NCI-H2227 treated with DMSO at 0.1 percent for 48 hours (cell line): ENCODE measurements at regions not wholly inside any gene's neighbourhood (a gene's known extent, or its start where the extent isn't known, plus 50 kb on each side); places are given as distances from the start of the nearest gene placed in this dataset.
A peak's percentile ranks its signal among the peaks of the same experiment; 100 is the strongest.

Experiments used
- DNase-seq: peaks from one replicate; lab custom pipeline; 2025; lab: John Stamatoyannopoulos, UW

DNA sequence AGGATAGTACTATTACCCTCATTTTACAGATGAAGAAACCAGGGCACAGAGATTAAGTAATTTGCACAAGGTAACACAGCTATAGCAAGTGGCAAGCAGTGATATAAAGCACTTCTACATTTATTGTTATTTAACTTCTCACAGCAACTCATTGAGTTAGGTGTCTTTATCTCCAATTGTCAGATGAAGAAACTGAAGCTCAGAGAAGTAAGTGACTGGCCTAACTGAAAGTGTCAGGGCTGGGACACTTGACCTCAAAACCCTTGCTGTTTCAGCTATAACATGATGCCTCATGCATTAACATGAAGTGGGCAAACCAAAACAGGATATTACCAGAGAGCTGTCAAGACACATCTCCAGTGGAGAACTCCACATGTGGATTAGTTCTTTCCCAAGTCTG is 65.8 kb upstream of the LEKR1 start:
- no peak for DNase-seq

DNA sequence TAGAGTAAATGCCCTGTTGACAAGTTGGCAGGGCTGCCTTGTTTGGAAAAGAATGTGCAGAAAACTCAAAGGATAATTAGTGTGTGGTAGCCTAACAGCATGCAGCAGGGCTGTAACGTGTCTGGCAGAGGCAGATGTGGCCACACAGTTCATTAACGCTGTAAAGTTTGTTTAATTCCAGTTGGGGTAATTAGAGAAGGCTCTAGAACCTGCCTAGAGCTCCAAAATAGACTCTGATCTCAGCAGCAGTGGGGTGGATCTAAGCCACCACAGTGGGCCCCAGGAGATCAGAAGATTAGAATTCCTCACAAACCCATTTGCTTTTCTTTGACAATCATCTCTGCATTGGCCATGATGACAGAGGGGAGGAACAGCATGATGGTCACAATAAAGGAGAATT is 65.1 kb upstream of the LEKR1 start:
- no peak for DNase-seq

DNA sequence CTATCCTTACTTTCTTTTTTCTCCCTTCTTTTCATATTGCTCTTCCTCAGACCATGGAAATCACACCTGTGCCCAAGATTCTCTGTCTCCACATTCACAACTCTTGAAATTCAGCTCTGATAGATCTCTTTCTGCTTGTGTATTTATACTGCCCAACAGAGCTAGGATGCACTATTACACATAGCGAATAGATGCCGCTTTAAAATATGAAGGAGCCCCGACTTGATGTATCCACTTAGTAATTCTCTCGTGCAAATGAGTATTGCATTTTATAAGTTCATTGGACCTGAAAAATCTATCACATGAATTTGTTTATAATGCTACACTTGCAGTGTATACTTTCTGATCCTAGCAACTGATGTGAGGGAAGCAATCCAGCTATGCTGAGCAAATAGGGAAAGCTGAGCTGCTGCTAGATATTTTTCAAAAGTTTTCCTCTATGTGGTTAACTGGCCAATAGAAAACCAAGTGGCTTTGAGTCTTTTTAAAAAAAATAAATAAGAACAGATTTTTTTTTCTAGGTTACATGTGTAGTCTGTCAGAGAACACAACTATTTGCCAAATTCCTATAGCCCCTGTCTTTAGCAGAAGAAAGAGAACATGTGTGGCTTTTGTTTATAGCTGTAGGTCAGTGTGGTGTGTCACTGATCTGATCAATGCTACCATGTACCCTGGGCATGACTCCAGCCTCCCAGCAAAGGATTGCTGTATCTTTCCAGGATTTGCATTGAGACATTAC is 64.3 kb upstream of the LEKR1 start:
- no peak for DNase-seq

DNA sequence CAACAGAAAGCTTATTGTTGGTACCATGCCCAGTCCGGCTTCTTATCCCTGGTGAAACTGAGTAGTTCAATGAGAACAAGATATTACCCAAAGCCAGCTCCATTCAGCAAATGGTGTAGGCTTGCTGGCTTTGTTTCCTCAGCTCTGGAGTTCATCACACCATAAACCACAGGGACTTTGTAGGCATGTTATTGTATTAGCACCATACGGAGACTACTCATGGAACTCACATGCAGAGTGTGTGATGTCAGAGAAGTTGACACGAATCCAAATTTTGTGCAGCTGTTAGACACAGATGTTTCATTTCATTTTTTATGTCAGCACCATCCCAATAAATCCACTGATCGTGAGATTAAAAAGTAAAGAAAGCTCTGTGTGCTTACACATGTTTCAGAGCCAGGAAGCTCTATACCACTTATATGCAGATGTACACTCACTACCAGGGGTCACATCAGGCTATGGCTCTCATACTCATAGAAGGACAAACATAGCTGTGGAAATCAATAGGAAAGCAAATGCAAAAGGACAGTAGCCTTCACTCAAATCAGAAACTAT is 63.4 kb upstream of the LEKR1 start:
- no peak for DNase-seq

DNA sequence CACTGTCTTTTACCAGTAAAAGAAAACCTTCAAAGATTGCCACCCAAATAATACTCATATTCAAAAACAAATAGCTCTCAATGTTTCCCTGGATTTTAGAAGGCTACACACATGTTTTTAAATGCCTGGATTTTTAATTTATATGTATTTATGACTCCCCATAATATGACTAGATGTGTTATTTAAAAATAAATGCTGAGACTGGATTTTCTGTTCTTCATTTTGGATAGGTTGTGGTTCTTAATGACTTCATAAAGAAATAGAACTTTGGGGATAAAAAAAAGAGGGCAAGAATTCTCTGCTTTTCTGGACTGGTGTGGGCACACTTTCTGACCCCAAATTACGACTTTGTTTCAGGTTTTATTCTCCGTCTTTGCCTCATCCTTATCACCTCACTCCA is 62.8 kb upstream of the LEKR1 start:
- no peak for DNase-seq

DNA sequence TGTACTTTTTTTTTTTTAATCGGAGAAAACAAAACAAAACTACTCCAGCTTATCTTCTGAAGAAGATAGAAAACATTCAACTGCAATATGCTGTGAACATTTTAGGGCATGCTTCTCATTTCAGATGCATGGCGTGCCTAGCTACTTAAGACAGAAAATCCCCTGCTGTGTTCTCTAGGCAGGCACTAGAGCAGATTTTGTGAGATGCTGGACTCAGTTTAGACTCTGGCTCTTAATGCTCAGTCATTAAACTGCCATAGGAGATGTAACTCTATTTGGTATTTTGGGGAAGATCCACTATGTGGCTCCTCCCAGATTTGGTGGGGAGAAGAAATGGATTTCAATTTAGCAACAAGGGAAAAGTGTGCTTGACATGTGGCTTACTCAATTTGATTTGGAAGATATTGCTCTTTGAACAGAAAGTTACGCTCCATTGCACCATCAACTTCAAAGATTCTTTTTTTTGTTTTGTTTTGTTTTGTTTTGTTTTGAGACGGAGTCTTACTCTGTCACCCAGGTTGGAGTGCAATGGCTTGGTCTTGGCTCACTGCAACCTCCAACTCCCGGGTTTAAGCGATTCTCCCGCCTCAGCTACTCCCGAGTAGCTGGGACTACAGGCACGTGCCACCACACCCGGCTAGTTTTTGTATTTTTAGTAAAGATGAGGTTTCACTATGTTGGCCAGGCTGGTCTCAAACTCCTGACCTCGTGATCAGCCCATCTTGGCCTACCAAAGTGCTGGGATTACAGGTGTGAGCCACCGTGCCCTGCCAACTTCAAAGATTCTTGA is 62.0 kb upstream of the LEKR1 start:
- DNase-seq = no peak

DNA sequence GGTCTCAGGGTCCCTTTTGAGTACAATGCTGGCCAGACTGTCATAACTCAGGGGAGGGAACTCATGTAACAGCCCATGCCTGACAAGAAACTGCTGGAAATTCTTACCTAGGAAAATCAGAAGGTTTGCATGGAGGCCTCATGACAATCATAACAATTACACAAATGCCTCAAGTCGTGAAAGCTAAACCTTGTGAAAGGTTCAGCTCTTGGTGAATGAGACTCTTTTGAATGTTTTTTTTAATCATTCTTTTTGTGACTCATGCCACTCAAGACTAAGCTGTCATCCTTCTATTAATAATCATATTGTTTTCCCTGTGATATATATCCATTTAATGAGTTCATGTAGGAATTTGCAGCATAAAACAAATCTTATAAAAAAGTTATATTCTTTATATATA is 61.4 kb upstream of the LEKR1 start:
- no peak for DNase-seq

DNA sequence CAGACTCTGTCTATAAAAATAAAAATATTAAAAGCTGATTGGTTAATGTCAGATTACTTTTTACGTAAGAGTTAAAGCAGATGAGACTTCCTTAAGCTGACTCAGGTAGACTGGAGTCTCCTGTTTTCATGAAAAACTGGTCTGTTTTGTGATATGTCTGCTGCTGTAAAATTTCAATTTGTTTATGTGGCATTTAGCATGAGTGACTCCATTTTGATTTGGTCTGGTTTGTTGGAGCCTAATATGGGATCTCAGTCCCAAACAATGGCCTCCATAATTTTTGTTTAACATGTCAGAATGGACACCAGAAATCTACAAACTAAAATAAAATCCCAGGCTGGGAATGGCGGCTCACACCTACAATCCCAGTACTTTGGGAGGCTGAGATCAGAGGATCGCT is 57.8 kb upstream of the LEKR1 start:
- DNase-seq = no peak

DNA sequence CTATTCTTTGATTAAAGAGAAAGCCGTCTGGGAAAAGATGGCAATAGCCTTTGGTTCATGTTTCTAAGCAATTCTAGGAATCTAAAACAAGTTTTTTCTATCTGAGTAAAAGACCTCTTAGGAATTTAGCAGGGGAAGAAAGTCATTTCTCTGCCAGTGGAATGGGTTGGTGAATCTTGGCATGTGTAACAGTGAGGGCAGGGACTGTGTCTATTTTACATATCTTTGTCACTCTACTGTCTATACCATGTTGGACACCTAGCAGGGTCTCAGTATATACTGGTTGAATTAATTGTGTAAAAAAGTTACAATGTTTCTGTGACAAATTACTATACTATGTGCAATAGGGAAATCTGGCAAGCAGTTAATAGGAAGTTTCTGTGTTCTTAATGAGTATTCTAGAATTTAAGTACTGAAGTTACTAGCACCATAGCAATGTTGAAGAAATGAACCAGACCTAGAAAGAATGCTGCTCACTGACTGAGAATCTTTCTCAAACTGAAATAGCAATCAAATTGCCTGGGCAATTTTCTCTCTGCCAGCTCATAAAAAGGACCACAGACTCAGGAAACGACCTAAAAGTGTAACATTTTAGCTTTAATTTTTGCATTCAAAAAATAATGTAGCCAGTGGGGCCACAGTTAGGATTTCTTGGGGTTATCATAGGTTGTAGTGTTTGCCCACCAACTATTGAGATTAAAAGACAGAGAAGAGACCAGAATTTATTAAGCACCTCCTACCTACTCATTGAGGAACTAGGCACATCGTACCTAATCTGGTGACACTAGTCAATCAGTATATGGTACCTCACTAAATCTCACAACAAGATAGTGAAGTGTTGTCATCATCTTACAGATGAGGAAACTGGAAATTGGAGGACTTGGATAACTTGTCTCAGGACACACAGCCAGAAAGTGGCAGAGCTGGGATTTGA is 56.2 kb upstream of the LEKR1 start:
- no peak for DNase-seq

DNA sequence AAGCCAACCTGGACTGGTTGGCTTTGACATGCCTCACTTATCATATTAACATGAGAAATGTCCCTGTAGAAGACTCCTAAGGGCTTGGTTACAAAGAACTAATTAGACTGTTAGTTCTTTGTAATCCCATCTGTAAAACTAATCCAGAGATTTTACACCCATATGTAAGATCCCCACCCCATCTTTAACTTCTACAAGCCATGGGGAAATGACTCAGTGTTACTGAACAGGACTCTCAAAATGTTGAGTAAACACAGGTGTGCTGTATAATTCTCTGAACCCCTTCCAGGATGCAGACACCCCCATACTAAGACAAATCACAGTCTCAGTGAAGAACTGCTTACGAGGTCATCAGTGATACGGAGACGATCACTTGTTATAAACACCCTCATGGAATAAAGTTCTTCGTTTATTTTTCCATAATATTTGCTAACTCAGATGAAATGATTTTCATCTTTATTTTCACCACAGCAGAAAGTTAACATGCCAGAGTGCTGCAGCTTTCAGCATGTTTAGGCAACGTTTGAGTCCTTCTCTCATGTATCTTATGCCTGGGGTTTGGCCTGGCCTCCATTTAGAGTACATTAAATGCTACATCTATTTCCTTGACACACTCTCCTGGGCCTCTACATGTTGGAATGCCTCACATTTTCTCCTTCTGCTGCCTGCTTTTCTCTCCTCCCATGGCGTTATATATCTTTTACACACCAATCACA is 55.3 kb upstream of the LEKR1 start:
- DNase-seq = no peak

DNA sequence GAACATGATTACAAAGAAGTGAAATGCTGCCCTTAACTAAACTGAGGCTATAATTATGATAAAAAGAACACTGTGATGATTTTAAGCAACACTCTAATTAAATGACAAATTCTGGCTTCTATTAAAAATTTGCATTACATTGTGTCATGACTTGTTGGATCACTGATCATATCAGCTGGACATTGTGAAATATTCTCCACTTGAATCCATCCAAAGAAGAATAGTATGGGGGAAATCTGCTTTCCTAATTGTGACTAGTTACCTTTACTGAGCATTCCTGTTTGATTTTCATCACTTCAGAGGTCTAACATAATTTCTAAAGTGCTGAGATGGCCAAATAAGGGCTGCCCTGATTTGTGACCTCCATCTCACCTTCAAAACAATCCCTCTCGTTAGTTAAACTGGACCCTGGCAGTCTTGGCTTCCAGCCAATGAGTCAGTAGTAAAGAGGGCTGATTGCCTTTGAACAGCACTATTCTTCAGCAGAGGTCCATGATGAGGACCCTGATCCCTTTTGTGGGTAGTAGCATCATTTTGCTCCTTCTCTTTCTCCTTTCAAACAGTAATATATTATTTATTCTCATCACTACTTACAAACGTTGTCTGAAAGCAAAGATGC is 53.5 kb upstream of the LEKR1 start:
- DNase-seq = peak; percentile 35

DNA sequence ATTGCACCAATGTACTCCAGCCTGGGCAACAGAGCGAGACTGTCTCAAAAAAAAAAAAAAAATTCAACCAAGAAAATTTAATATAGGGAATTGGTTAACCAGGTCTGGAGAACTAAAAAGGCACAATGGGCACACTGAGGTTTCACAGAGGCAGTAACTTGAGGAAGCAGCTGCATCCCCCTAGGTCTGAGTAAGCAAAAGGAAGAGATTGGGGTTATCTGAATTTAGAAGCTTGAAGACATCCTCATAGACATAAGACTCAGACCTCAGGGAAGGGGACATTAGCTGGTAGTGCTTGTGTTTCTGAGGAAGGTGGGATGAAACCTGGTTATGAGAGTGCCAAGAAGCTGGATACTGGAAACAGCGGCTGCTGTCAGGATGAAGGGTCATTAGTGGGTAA is 50.1 kb upstream of the LEKR1 start:
- DNase-seq = no peak
